Heart left ventricle (tissue), 13 donors: ENCODE measurements at regions not wholly inside any gene's neighbourhood (a gene's known extent, or its start where the extent isn't known, plus 50 kb on each side); places are given as distances from the start of the nearest gene placed in this dataset.

Experiments used
- POLR2A ChIP-seq, 2 donors: fragments of 450-650 bp; IDR thresholded peaks; one replicate each; pipeline ENCODE4 v1.6.1; 2017; ENCODE audit warnings: antibody characterized with exemption in 2 of 2, mild to moderate bottlenecking in 2 of 2, moderate library complexity in 2 of 2
- TF ChIP-seq, protein P1 (sequence below), 12 donors: fragments of 200-600 bp; sonication (generic) in 4 of 12; IDR thresholded peaks; one replicate each; pipeline versions ENCODE4 v1.5.0 to v1.8.0; 2018 to 2022; ENCODE audit warnings: antibody characterized with exemption in 12 of 12, mild to moderate bottlenecking in 5 of 12
- donor health status: ischemic (EF 13 %, LVEDD 7.1; RV severe dilation, severe dysfunction).
- donor health status: DM: no; HTN: yes; CAD: no.
- donor health status: DM: no; HTN: no; CAD: no.
- donor health status: ischemic (EF 25% LVEDD 6.9; RV normal size, moderate dysfunction).
- donor health status: ischemic (EF 25% LVEDD 5.7; RV mildly dilated, moderate dysfunction).
- donor health status: ischemic (EF 35%, LVEDD 5.7; RV mildly dilated, moderate dysfunction).
- donor health status: nonischemic (EF 11% LVEDD 7.7; RV severe dilation, severe dysfunction).
- donor health status: DM: yes; HTN: yes; CAD: no.
- donor health status: PGD.
- donor health status: ischemic (EF 29% LVEDD 5.4; RV normal size, mild dysfunction).
- donor health status: nonischemic (EF 23%, LVEDD 6.1; RV moderate dilation, normal function).

DNA sequence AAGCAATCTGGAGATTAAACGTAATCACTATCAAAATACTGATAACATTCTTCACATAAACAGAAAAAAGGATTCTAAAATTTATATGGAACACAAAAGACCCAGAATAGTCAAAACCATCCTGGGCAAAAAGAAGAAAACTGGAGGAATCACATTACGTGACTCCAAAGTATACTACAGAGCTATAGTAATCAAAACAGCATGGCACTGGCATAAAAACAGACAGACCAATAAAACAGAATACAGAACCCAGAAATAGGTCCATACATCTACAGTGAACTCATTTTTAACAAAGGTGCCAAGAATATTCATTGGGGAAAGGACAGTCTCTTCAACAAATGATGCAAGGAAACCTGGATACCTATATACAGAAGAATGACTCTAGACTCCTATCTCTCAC lies 621.9 kb upstream of the CCDC54 start:
- TF ChIP-seq, protein P1, sequence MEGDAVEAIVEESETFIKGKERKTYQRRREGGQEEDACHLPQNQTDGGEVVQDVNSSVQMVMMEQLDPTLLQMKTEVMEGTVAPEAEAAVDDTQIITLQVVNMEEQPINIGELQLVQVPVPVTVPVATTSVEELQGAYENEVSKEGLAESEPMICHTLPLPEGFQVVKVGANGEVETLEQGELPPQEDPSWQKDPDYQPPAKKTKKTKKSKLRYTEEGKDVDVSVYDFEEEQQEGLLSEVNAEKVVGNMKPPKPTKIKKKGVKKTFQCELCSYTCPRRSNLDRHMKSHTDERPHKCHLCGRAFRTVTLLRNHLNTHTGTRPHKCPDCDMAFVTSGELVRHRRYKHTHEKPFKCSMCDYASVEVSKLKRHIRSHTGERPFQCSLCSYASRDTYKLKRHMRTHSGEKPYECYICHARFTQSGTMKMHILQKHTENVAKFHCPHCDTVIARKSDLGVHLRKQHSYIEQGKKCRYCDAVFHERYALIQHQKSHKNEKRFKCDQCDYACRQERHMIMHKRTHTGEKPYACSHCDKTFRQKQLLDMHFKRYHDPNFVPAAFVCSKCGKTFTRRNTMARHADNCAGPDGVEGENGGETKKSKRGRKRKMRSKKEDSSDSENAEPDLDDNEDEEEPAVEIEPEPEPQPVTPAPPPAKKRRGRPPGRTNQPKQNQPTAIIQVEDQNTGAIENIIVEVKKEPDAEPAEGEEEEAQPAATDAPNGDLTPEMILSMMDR (IDR thresholded peaks at IDR 0.05) = no peak
- no peak for TF ChIP-seq POLR2A (IDR thresholded peaks at IDR 0.05)
